GM13977 (cell line): ENCODE measurements at regions not wholly inside any gene's neighbourhood (a gene's known extent, or its start where the extent isn't known, plus 50 kb on each side); places are given as distances from the start of the nearest gene placed in this dataset.

Experiments used
- DNase-seq: peaks from one replicate; pipeline ENCODE4 v3.0.0; 2012; ENCODE audit warnings: low spot score
- CTCF ChIP-seq: IDR thresholded peaks from 2 replicates; pipeline ENCODE4 v1.5.1; 2012; ENCODE audit warnings: mild to moderate bottlenecking, control low read depth; ENCODE audit not compliant: insufficient read depth; ENCODE audit errors: extremely low read depth, missing control alignments
- in situ Hi-C: fragments of 300-500 bp; cut with MboI; formaldehyde crosslinking; loops from one replicate; pipeline ENCODE4 v1.12.0; 2022; ENCODE audit warnings: low sequenced_read_pairs, low pct_unique_long_range_greater_than_20kb, mixed read lengths, inconsistent platforms; ENCODE audit not compliant: unreplicated experiment

DNA sequence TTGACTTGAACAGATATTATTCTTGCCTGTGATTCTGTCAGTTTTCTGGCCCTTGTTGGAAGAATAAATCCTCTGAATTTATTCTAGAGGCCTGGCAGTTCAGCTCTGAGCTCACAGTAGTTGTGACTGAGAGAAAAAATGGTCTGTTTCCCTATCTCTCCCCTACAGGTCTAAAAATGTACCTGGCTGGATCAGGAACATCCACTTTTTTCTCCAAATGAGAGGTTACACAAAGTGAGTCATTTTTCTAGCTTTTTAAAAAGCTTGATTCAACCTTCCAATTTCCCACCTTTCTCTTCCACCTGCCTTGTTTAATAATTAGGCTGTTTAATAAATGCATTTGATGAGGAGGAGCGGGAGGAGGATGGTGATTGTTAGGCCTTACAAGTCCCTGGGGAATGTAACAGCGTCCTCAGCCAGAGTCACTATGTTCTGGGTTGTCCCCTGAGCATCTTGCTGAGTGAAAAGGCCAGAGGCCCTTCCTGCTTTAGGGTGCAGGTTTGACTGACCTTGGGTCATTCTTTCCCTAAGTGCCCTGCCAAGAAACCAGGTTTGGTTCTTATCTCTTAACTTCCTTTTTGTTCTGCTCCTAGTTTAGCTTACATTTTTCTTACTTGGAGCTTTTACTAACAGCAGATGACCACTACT, 91.7 kb upstream of the FUT8 start:
- in situ Hi-C loops, result no loop called here
- no peak for TF ChIP-seq CTCF
- no peak for DNase-seq

DNA sequence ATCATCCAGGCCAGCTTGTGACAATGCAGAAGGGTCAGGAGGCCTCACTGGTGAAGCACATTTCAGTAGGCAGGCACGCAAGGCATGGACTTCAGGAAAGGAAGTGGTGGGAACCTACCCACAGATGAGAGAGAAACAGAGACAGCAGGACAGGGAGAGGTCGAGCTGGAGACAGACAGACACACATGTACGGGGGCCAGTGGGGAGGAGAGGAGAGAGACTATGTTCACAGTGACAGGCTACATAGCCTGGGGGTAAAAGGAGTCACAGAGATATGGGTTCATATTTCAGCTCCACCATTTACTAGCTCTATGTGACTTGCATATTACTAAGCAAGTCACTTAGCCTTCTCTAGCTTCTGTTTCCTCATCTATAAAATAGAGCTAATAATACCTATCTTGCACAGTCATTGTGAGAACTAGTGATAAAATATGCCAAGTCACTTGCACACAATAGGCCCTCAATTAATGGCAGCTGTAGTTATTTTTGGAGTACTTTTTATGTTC, 91.1 kb upstream of the FUT8 start:
- in situ Hi-C loops, result no loop called here

DNA sequence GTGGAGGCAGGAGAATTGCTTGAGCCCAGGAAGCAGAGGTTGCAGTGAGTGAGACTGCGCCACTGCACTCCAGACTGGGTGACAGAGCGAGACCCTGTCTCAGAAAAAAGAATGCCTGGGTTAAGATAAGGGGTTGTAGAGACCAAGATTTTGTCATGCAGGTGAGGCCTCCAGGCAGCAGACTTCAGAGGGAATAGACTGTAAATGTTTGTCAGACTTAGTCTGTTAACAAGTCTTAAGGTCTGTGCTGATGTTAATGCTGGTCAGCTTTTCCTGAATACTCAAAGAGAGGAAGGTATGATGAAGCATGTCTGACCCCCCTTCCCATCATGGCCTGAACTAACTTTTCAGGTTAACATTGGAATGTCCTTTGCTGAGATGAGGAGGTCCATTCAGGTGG, 83.0 kb upstream of the FUT8 start:
- in situ Hi-C loops, result no loop called here
- no peak for DNase-seq
- no peak for TF ChIP-seq CTCF

More for the DNA sequence above, 91.1 kb upstream of the FUT8 start:
- no peak for DNase-seq
- no peak for TF ChIP-seq CTCF

DNA sequence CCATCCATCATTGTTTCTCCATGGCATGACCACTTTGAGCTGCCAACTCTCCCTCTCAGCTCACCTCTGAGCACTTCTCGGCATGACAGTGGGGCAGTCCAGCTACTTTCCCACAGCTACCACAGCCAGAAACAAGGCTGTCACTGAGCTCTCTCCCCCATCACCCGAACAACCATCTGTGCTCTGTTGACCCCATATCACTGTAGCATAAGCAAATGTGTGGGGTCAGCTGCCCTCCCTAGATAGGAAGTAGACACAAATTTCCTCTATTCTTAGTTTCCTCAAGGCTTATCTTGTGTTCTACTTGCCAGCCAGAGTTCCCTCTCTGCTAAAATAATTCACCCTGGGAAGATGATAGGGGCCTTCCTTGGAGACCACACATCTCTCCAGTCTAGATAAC, 82.6 kb upstream of the FUT8 start:
- in situ Hi-C loops, result no loop called here
- no peak for DNase-seq
- TF ChIP-seq CTCF, result no peak

DNA sequence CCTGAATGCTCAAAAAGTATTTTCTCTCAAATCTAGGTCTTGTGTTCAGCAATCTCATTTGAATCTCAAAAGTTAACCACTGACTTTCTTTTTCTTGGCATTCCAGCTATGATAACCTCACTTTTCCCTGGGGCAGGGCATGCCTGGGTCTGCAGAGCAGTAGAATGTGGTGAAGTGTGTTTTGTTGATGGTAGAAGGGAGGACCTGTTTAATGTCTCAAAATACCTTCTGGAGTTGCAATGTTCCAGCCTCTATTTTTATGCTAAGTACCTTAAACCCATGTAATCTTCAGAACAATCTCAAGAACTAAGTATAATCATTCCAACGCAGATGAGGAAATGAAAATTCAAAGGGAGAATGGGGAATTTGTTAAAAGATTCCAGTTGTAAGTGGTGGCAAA, 82.1 kb upstream of the FUT8 start:
- no peak for DNase-seq
- in situ Hi-C loops, result no loop called here
- TF ChIP-seq CTCF, result no peak

- in situ Hi-C loops, result no loop called here
- no peak for TF ChIP-seq CTCF
These were observed 80.9 kb upstream of the FUT8 start for GRCh38 chr14:65331652-65332051.

More at GRCh38 chr14:65331652-65332051, 80.9 kb upstream of the FUT8 start:
- no peak for DNase-seq
